Smooth muscle cell of the brain vasculature (primary cell): ENCODE measurements at regions not wholly inside any gene's neighbourhood (a gene's known extent, or its start where the extent isn't known, plus 50 kb on each side); places are given as distances from the start of the nearest gene placed in this dataset.
"Not testable (repeated sequence)": the region's sequence is repeated elsewhere in the genome, so short reads cannot be mapped to it uniquely, and the experiment has no call there.

Experiments used
- DNase-seq: peaks from one replicate; pipeline ENCODE4 v3.0.0-alpha.2; 2012; ENCODE audit warnings: low read depth, low spot score

DNA sequence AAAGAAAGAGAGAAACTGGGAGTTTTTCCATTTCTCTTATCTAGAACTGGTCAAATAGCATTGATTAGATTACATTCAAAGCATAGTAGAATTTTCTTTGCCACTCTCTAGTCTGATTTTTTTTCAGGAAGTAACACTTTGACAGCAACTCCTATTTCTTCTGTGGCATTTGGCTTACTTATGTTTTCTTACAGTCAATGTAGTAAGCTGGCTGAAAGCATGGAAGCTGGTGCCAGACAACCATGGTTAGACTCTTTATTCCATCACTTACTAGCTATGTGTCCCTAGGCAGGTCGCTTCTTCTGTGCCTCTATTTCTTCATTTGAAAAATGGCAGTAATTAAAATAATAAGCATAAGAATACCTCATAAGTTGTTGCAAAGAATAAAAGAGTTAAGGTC lies 54.2 kb upstream of the OPRM1 start:
- DNase-seq, result no peak

DNA sequence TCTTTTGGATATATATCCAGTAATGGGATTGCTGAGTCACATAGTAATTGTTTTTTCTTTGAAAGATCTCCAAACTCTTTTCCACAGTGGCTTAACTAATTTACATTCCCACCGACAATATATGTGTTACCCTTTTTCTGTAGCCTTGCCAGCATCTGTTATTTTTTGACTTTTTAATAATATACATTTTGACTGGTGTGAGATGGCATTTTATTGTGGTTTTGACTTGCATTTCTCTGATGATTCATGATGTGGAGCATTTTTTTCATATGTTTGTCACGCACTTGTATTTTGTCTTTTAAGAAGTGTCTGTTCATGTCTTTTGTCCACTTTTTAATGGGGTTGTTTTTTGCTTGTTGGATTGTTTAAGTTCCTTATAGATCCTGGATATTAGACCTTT lies 58.9 kb upstream of the OPRM1 start:
- DNase-seq, result no peak

DNA sequence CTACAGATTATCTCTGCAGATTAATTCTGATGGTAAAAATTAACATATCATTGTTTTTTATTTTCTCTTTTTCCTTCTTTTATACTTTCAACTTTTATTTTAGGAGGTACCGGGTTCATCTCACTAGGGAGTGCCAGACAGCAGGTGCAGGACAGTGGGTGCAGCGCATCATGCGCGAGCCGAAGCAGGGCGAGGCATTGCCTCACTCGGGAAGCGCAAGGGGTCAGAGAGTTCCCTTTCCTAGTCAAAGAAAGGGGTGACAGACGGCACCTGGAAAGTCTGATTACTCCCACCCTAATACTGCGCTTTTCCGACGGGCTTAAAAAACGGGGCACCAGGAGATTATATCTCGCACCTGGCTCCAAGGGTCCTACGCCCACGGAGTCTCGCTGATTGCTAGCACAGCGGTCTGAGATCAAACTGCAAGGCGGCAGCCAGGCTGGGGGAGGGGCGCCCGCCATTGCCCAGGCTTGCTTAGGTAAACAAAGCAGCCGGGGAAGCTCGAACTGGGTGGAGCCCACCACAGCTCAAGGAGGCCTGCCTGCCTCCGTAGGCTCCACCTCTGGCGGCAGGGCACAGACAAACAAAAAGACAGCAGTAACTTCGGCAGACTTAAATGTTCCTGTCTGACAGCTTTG lies 60.0 kb upstream of the OPRM1 start:
- DNase-seq, result not testable (repeated sequence)

DNA sequence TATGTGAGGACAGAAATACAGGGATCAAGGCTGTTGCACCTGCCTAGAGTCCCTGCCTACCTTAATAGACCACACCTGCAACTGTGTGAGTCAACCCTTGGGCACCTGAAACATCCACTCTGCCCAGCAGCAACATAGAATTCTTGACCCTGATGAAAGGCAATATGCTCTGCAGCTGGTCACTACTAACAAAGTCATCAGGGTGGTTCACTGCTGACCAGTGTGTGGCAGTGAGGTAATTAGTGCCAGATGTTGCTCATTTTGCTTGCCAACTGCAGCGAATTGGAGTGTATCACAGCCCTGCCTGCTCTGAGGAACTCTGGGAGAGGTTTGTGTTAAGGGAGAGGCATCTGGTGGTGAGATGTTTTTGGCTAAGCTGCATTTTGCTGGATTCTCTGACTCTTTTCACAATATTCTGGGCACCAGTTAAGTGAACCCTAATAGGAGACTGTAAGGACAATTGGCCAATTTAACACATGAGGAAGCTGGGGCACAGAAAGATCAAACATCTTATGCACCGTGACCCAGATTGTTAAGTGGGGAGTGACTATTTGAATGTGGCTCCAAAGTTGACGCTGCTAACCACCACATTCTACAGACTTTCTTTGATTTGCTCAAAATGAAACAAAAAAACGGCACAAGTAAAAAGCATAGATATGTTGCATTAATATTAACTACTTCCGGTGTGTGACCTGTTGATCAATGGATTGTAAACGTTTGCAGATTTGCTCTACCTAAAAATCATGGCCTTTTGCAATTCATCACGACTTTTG lies 61.9 kb upstream of the OPRM1 start:
- DNase-seq, result peak; percentile 4

DNA sequence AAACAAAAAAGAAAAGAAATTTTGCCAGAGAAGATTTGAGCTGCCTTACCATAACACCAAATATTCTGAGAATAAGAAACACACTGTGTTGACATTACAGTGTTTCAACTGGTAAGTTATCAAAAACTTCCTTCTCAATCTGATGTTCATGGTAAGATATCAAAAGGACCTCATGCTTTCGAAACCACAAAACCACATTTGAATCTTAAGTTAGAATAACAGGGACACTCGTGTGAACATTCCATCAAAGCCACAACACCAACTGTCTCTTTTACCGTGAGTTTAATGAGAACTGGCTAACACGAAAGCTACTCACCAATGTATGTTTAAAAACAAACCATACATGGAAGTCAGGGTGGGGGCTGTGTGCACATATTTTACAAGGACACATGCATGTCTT lies 73.0 kb upstream of the OPRM1 start:
- DNase-seq, result no peak

DNA sequence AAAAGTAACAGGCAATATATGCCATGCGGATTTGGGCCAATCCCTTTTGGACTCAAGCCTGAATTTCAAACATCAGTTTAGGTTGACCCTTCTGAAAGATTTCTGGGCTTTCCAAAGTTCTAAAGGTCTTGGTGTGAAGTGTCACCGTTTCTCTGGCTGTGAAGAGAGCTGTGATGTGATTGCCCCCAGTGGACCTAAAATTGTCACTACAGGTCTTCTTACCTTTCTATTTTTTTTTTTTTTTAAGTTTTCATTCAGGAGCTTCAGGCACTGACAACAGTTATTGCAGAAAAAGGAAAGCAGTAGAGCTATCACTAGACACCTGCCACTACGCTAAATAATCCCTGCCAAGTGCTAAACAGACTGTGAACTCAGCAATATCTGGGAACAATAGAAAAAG lies 75.7 kb upstream of the OPRM1 start:
- DNase-seq, result no peak

DNA sequence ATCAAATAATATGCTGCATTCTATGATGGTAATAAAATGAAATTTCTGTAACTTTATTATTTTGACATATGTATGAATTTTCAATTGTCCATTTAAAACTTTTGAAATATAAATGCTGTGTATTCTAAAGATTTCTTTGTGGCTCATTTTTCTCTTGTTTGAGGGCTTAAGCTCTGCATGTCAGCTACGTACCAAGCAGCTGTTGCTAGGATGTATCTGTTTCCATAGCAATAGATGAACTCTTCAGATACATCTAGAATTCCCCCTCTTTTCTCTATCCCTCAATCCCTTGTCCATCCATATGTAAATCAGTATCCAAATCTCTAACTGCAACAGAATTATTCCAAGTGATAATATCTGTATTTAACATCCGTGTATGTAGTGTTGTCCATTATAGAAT lies 76.5 kb upstream of the OPRM1 start:
- no peak for DNase-seq

DNA sequence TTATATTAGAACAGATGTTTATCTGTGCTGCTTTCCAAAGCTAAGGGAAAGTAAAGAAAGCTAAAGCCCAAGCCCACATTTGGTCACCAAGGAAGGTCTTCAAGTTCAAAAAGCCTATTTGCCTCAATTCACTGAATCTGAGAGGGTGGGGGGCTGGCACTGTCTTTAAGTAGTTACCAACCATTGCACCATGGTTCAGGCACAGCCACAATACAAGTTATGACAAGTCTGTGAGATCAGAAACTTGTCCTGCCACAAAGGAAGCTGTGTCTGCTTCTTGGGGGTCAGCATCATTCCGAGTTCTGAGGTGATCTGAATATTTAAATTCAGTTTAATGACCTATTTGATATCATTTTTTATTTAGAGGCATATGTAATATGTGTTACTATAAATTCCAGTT lies 78.3 kb upstream of the OPRM1 start:
- DNase-seq, result no peak

DNA sequence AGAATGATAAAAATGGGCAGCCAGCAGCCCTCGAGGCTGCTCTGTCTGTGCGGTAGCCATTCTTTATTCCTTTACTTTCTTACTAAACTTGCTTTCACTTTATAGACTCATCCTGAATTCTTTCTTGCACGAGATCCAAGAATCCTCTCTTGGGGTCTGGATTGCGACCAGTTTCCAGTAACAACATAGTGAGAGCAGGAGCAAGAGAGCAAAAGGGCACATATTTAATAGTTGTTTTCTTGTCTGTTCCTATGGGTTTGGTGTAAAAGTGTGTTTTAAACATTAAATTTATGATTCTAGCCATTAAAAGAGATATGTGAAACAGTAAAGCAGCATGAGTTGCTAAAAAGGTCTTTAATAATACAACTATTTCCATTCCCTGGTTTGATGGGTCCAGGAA lies 78.8 kb upstream of the OPRM1 start:
- no peak for DNase-seq

DNA sequence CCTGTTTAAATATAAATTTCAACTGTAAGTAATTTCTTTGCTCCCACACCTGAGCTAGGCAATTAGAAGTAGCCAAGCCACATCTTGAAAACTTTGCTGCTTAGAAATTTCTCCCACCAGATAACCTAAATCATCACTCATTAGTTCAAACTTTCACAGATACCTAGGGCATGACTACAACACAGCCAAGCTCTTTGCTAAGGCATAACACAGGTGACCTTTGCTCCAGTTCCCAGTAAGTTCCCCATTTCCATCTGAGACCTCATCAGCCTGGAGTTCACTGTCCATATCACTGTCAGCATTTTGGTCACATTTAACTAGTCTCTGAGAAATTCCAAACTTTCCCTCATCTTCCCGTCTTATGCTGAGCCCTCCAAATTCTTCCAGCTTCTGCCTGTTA lies 79.8 kb upstream of the OPRM1 start:
- no peak for DNase-seq

DNA sequence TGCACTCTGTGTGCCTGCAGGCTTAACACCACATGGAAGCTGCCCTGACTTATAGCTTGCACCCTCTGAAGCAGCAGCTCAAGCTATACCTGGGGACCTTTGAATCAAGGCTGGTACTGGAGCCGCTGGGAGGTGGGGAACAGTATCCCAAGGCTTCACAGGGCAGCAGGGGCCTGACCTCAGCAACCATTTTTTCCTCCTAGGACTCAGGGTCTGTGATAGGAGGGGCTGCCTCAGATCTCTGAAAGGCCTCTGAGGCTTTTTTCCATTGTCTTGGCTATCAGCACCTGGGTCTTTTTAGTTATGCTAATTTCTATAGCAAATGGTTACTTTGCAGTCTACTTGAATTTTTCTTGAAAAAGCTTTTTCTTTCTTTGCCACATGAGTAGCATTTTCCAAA lies 80.2 kb upstream of the OPRM1 start:
- no peak for DNase-seq

DNA sequence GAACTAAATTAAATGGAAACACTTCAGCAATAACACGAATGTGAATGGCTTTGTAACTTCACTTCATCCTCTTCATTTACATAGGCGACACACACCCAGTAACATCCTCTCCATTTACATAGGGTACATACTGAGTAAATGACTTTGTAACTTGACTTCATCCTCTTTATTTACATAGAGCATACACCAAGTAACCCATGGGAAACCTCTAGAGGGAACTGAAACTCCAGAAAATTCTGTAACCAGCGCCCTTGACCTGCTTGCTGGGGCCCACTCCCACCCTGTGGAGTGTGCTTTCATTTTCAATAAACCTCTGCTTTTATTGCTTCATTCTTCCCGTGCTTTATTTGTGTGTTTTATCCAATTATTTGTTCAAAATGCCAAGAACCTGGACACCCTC lies 81.6 kb upstream of the OPRM1 start:
- no peak for DNase-seq

DNA sequence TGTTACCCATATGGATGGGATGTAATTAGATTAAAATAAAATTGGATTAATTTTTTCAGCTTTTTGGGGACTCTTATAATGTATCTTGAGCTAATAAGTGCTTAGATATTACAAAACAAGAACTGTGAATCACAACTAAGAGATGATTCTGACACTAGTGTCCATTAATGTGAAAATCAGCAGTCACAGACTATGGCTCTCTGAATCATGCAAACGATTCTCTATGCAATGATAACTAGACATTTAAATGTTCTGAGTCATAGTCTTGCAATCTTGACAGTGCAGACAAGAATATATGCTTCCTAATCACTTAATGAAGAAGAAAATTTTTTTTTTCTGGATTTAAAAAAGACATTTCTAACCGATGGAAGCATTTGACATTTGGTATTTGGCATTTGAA lies 82.2 kb upstream of the OPRM1 start:
- no peak for DNase-seq

DNA sequence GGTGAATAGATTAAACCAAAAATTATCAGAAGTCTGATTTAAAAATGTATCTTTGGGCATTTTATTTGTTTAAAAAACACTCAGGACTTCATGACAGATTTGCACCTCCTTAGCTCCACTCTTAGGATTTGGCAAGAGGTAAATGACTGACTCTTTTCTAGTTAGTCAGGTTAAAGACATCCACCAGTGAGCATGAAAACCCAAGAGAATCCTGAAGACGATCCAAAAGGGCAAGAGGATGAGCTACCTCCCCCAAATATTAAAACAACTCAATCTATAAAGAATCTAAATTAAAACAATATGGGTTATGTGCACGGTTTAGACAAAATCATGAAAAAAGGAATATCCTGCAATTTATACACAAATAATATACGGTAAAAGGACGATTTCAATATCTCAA lies 89.4 kb upstream of the OPRM1 start:
- no peak for DNase-seq

DNA sequence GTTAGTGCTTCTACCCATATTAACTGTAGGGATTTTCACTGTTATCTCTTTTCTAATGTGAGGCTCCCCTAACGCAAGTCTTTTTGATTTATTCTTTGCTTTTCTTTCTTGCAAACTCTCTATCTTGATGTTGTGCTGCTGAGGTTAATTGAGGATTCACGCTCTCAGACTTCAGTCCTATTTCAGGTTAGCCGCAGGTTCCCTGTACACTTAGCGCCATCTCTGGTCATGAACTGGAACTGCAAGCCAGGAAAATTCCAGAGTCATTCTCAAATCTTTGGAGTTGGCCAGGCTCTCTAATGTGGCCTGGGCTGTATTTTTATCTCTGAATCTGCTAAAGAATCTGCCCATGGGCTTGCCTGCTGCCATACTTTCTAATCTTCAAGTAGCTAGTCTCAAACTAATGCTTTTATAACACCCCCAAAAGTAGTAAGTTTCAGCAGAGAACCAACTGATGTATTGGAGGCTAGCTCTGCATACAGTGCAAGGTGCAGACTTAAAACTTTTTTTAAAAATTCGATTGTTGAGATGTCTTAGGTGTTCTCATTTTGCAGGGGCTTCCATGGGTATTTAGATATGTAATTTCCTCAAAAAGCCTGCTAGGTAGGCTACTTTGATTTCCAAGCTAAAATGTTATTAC lies 91.1 kb upstream of the OPRM1 start:
- DNase-seq, result no peak

DNA sequence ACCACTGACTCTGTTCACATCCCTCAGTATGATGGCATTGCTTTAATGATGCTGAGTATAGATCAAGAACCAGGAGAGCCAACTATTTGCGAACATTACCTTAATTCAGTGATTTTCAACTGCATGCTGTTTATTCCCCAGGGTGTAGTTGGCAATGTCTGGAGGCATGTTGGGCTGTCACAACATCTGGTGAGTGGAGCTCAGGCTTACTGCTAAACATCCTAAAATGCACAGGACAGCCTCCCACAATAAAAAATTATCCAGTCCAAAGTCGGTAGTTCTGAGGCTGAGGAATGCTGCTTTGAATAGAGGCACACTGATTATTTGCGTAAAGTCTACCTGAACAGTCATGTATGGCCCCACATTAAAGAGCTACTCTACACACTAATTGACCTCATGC lies 94.8 kb upstream of the OPRM1 start:
- DNase-seq, result no peak

DNA sequence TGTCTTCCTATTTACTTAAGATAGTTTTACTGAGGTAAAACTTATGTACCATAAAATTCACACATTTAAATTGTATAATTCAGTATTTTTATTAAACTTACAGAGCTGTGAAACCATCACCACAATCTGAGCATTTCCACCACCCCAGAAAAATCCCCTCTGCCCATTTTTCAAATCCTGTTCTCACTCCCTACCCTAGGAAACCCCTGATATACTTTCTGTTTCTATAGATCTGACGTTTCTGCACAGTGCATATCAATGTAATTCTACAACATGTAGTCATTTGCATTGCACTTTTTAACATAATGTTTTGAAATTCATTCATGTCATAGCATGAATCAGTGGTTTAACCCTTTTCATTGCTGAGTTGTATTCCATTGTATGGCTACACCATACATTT lies 96.7 kb upstream of the OPRM1 start:
- no peak for DNase-seq

DNA sequence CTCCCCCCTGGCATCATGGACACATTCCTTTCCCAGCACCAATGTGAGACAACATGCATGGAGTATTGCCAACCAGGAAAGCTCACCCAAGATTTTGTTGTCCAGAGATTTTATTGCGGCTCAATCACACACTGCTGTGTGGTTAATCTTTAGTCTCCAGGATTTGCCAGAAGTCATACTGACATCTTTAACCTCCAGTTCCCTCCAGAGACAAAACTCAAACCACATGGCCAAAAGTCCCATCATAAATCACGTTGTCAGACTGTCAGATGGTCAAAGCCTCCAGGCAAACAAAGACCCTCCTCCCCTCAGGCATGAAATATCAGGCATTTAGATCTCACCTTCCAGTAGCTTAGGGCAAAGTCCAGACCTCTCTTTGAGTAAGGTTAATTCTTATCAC lies 97.3 kb upstream of the OPRM1 start:
- no peak for DNase-seq

DNA sequence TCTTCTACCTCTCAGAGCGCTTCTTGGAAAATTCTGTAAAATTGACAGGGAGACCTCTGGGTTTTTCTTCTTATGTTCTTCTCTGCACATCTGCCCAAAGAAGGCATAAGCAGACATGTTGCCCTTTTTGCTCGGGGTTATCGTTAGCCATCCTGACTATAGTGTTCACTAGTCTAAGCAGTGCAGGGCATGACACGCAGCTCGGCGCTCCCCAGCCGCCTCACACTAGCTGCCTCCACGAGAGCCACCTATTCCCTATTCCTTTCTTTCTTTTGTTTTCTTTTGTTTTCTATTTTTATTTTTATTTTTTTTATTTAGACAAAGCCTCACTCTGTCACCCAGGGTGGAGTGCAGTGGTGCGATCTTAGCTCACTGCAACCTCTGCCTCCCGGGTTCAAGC lies 100.2 kb upstream of the OPRM1 start:
- DNase-seq, result no peak

DNA sequence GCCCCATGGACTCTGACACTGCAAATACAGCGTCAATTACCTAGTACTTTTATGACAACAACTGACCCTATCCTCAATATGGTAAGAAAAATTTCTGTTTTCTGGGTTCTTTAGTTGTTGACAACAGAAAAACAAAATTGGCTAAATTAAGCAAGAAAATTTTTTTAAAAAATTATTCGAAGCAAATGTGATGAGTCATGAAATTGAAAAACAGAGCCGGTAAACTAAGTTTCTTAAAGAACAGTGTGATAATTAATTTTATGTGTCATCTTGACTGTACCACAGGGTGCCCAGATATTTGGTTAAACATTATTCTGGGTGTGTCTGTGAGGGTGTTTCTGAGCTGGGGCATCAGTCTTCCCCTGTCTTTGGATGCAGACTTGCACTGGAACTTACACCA lies 107.6 kb upstream of the OPRM1 start:
- no peak for DNase-seq

DNA sequence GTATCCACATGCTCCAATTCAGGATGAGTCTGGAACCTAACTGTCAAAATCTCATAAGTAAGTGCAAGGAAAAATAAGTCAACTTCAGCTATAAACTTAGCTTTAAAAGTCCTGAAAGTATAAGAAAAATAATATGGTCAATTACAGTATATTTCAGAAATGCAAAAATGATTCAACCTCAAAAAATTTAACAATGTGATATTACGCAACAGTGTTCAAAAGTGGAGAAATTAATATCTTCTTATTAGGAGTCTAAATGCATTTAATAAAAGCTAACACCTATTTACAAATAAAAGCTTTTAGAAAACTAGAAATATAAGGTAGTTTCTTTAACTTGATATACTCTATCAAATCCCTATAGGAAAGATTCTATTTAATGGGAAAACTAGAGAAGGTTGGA lies 111.2 kb upstream of the OPRM1 start:
- DNase-seq, result no peak

DNA sequence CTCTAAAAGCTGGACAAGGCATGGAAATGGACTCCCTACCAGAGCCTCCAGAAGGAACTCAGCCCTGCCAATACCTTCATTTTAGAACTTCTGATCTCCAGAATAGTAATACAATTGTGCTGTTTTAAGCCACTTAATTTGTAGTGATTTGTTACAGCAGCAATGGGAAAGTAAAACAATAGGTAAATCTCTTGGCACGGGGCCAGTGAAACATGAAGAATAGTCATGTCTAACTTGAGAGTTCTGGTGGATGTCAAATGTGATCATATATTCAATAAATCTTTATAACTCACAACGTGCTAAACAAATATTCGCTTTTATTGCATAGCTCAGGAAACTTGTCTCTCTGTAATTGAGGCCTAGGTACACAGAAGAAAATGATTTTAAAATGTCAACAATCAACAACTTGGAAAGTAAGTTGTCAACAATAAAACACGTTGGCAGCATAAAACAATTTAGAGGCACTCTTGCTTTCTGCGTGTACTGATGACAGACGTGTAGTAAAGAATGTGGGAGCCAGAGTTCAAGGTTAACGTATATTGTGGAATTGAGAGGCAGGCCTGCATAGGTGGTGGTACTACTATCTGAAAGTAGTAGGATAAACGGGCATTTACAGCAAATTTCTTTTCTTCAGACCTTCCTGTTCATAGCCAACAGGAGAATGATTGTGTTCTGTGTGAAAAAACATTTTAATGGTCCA lies 140.5 kb upstream of the OPRM1 start:
- no peak for DNase-seq

DNA sequence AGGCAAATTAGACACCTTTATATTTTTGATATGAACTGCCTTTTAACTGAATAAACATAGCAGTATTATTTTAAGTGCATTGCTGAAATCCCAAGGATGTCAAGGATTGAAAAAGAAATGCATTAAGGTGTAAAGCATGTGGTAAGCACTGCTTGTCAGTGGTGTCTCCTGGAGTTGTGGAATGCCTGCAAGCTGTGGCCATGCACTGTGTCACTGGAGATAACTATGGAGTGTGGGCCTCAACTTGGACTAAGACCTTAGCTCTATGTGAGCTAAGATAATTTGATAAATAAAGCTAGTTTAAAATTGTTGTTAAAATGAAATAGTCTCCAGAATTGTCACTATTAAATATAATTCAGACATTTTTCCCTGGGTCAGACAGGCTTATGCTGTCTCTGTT lies 156.6 kb upstream of the OPRM1 start:
- DNase-seq, result no peak
